ENCODE measurements at regions not wholly inside any gene's neighbourhood (a gene's known extent, or its start where the extent isn't known, plus 50 kb on each side); places are given as distances from the start of the nearest gene placed in this dataset.

DNA sequence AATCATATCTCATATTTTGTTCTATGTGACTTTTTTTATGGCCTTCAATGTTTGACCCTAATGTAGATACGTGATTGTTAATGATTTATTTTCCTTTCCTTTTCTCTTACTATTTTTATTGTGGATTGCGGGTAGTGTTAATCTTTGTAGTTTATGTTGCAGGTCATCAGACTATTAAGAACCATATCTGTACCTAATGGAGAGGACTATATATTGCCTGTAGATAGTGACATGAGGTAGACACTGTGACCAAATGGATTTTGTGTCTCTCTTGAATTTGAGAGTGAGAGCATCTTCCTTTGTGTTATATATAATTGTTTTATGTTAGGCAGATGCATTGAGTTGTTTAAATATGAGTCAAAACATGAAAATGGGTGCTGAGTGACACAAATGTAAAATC is 543.4 kb upstream of the MGAT4C start:
- Histone ChIP-seq H3K27me3 (replicated peaks in 2 of 5; ENCODE audit: control insufficient read depth in 4 of 5, insufficient read depth in 5 of 5, low read length in 4 of 5) (no peaks in the 10 kb centered on the region), H3K27ac (ENCODE audit: insufficient read depth in 1 of 2, low read depth in 1 of 2, low read length in 2 of 2, poor library complexity in 1 of 2, severe bottlenecking in 2 of 2) (no peak overlapping the region), H3K9me3 (ENCODE audit: control extremely low read depth in 1 of 5, control insufficient read depth in 4 of 5, insufficient read depth in 2 of 5, low read depth in 1 of 5, low read length in 4 of 5) (no peaks in the 10 kb centered on the region), H3K4me3 (ENCODE audit: control insufficient read depth in 1 of 7, extremely low read depth in 1 of 7, insufficient read depth in 4 of 7, low read depth in 2 of 7, low read length in 6 of 7) (no peak overlapping the region), H3K4me1 (ENCODE audit: control extremely low read depth in 1 of 4, control insufficient read depth in 4 of 4, insufficient read depth in 4 of 4, low read length in 3 of 4) (no peaks in the 10 kb centered on the region), H3K36me3 (ENCODE audit: control insufficient read depth in 4 of 4, insufficient read depth in 4 of 4, low read length in 3 of 4) (no peaks in the 10 kb centered on the region)
- no peak for DNase-seq
- CTCF ChIA-PET = no interaction called here
- no CpG with 5 or more reads among the region's 2 CpGs for WGBS (ENCODE audit: insufficient coverage)
- POLR2A ChIA-PET = no interaction called here

DNA sequence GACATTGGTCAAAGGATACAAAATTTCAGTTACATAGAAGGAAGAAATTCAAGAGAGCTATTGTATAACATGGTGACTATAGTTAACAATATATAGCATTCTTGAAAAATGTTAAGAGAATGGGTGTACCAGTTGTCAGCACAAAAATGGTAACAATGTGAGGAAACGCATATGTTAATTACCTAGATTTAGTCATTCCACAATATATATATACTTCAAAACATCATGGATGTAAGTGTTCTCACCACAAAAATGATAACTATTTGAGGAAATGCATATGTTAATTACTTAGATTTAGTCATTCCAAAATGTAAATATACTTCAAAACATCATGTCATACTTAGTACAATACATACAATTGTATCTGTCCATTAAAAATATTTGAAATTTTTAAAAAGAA is 540.4 kb upstream of the MGAT4C start:
- Histone ChIP-seq H3K4me1 (ENCODE audit: control extremely low read depth in 1 of 4, control insufficient read depth in 4 of 4, insufficient read depth in 4 of 4, low read length in 3 of 4) (no peaks in the 10 kb centered on the region), H3K4me3 (ENCODE audit: control insufficient read depth in 1 of 7, extremely low read depth in 1 of 7, insufficient read depth in 4 of 7, low read depth in 2 of 7, low read length in 6 of 7) (no peak overlapping the region), H3K27me3 (replicated peaks in 2 of 5; ENCODE audit: control insufficient read depth in 4 of 5, insufficient read depth in 5 of 5, low read length in 4 of 5) (no peaks in the 10 kb centered on the region), H3K9me3 (ENCODE audit: control extremely low read depth in 1 of 5, control insufficient read depth in 4 of 5, insufficient read depth in 2 of 5, low read depth in 1 of 5, low read length in 4 of 5) (no peaks in the 10 kb centered on the region), H3K36me3 (ENCODE audit: control insufficient read depth in 4 of 4, insufficient read depth in 4 of 4, low read length in 3 of 4) (no peaks in the 10 kb centered on the region), H3K27ac (ENCODE audit: insufficient read depth in 1 of 2, low read depth in 1 of 2, low read length in 2 of 2, poor library complexity in 1 of 2, severe bottlenecking in 2 of 2) (no peak overlapping the region)
- ChIA-PET CTCF (no interaction called here), POLR2A (no interaction called here)
- no CpG with 5 or more reads among the region's 1 CpG for WGBS (ENCODE audit: insufficient coverage)
- DNase-seq = no peak

DNA sequence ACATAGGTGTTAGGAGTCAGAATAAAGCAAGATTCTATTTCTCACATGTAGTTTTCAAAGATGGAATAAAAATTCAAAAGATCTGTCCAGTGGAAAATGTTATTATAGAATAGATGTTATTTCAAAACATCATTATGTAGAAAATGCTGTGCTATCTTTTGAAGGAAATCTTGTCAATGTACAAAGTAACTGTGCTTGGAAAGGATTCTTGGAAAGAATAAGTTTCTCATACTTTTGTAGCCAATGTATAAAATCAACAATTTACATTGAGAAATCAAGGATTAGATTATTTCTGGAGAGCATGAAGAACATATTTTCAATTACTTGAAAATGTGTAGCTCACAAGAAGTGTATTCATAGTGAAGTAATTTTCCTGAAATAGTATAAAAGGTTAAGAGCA is 532.5 kb upstream of the MGAT4C start:
- Histone ChIP-seq H3K27ac (ENCODE audit: insufficient read depth in 1 of 2, low read depth in 1 of 2, low read length in 2 of 2, poor library complexity in 1 of 2, severe bottlenecking in 2 of 2) (no peak overlapping the region), H3K27me3 (replicated peaks in 2 of 5; ENCODE audit: control insufficient read depth in 4 of 5, insufficient read depth in 5 of 5, low read length in 4 of 5) (no peaks in the 10 kb centered on the region), H3K4me1 (ENCODE audit: control extremely low read depth in 1 of 4, control insufficient read depth in 4 of 4, insufficient read depth in 4 of 4, low read length in 3 of 4) (no peaks in the 10 kb centered on the region), H3K4me3 (ENCODE audit: control insufficient read depth in 1 of 7, extremely low read depth in 1 of 7, insufficient read depth in 4 of 7, low read depth in 2 of 7, low read length in 6 of 7) (no peak overlapping the region), H3K9me3 (ENCODE audit: control extremely low read depth in 1 of 5, control insufficient read depth in 4 of 5, insufficient read depth in 2 of 5, low read depth in 1 of 5, low read length in 4 of 5) (no peaks in the 10 kb centered on the region), H3K36me3 (ENCODE audit: control insufficient read depth in 4 of 4, insufficient read depth in 4 of 4, low read length in 3 of 4) (no peaks in the 10 kb centered on the region)
- CTCF ChIA-PET = no interaction called here
- no peak for DNase-seq
- POLR2A ChIA-PET = no interaction called here

DNA sequence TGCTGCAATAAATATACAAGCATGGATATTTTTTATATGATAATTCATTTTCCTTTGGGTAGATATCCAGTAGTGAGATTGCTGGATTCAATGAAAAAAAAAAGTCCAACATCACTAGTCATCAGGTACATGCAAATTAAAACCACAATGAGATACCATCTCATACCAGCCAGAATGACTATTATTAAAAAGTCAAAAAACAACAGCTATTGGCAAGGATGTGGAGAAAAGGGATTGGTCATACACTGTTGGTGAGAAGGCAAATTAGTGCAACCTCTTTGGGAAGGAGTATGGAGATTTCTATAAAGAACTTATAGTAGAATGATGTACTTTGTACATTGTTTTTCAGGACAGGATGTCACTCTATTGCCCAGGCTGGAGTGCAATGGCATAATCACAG is 531.2 kb upstream of the MGAT4C start:
- Histone ChIP-seq H3K36me3 (ENCODE audit: control insufficient read depth in 4 of 4, insufficient read depth in 4 of 4, low read length in 3 of 4) (no peaks in the 10 kb centered on the region), H3K4me3 (ENCODE audit: control insufficient read depth in 1 of 7, extremely low read depth in 1 of 7, insufficient read depth in 4 of 7, low read depth in 2 of 7, low read length in 6 of 7) (no peak overlapping the region), H3K27ac (ENCODE audit: insufficient read depth in 1 of 2, low read depth in 1 of 2, low read length in 2 of 2, poor library complexity in 1 of 2, severe bottlenecking in 2 of 2) (no peak overlapping the region), H3K9me3 (ENCODE audit: control extremely low read depth in 1 of 5, control insufficient read depth in 4 of 5, insufficient read depth in 2 of 5, low read depth in 1 of 5, low read length in 4 of 5) (no peaks in the 10 kb centered on the region), H3K27me3 (replicated peaks in 2 of 5; ENCODE audit: control insufficient read depth in 4 of 5, insufficient read depth in 5 of 5, low read length in 4 of 5) (no peaks in the 10 kb centered on the region), H3K4me1 (ENCODE audit: control extremely low read depth in 1 of 4, control insufficient read depth in 4 of 4, insufficient read depth in 4 of 4, low read length in 3 of 4) (no peaks in the 10 kb centered on the region)
- CTCF ChIA-PET = no interaction called here
- no peak for DNase-seq
- POLR2A ChIA-PET = no interaction called here

DNA sequence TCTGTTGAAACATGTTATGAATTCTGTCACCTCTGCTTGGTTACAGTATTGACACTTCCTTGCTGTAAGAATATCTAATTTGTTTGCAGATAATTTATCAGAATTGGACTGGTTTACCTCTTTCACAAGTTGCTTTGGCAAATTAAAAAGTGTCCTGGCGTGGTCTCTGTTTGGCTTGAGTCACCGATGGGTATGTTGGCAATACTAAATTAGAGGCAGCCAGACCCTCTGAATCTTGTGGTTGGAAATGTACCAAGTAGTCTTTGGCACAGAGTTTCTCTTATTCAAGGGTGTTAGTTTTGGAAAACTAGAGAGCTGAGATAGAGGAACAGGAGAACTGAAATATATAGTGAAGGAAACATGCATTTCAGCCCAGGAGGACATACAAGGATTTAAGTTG is 521.1 kb upstream of the MGAT4C start:
- ChIA-PET POLR2A (no interaction called here), CTCF (no interaction called here)
- 96% methylated on average over 2 of the region's 2 CpGs for WGBS (ENCODE audit: insufficient coverage)

DNA sequence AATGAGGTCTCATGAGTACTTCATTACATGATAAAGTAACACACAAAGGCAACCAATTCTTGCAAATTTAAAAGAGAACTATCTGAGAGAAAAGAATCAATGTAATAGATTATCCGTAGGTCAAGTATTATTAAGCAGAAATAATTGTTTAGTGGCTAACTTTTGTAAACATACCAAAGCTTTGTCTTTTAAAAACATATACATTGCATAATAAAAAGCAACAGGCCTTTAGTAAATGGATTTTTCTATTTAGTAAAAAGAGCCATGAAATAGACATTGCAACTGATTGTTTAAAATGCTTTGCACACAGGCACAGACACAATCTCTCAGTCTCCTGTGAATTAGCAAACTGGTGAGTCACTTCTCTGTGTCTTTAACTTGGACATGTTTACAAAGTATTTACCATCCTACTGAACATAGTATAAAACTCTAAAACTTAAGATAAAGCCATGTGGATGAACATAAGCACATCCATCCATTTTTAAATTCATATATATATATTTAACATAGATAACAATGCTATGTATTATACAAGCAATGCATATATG is 518.7 kb upstream of the MGAT4C start:
- Histone ChIP-seq H3K36me3 (ENCODE audit: control insufficient read depth in 4 of 4, insufficient read depth in 4 of 4, low read length in 3 of 4) (no peaks in the 10 kb centered on the region), H3K4me1 (ENCODE audit: control extremely low read depth in 1 of 4, control insufficient read depth in 4 of 4, insufficient read depth in 4 of 4, low read length in 3 of 4) (no peaks in the 10 kb centered on the region), H3K4me3 (ENCODE audit: control insufficient read depth in 1 of 7, extremely low read depth in 1 of 7, insufficient read depth in 4 of 7, low read depth in 2 of 7, low read length in 6 of 7) (no peak overlapping the region), H3K27ac (ENCODE audit: insufficient read depth in 1 of 2, low read depth in 1 of 2, low read length in 2 of 2, poor library complexity in 1 of 2, severe bottlenecking in 2 of 2) (no peak overlapping the region), H3K27me3 (replicated peaks in 2 of 5; ENCODE audit: control insufficient read depth in 4 of 5, insufficient read depth in 5 of 5, low read length in 4 of 5) (no peaks in the 10 kb centered on the region), H3K9me3 (ENCODE audit: control extremely low read depth in 1 of 5, control insufficient read depth in 4 of 5, insufficient read depth in 2 of 5, low read depth in 1 of 5, low read length in 4 of 5) (no peaks in the 10 kb centered on the region)
- no peak for DNase-seq
- no CpG with 5 or more reads among the region's 1 CpG for WGBS (ENCODE audit: insufficient coverage)
- ChIA-PET CTCF (no interaction called here), POLR2A (no interaction called here)

More for the DNA sequence above, 521.1 kb upstream of the MGAT4C start:
- Histone ChIP-seq H3K4me3 (ENCODE audit: control insufficient read depth in 1 of 7, extremely low read depth in 1 of 7, insufficient read depth in 4 of 7, low read depth in 2 of 7, low read length in 6 of 7) (no peak overlapping the region), H3K36me3 (ENCODE audit: control insufficient read depth in 4 of 4, insufficient read depth in 4 of 4, low read length in 3 of 4) (no peaks in the 10 kb centered on the region), H3K27ac (ENCODE audit: insufficient read depth in 1 of 2, low read depth in 1 of 2, low read length in 2 of 2, poor library complexity in 1 of 2, severe bottlenecking in 2 of 2) (no peak overlapping the region), H3K27me3 (replicated peaks in 2 of 5; ENCODE audit: control insufficient read depth in 4 of 5, insufficient read depth in 5 of 5, low read length in 4 of 5) (no peaks in the 10 kb centered on the region), H3K9me3 (ENCODE audit: control extremely low read depth in 1 of 5, control insufficient read depth in 4 of 5, insufficient read depth in 2 of 5, low read depth in 1 of 5, low read length in 4 of 5) (no peaks in the 10 kb centered on the region), H3K4me1 (ENCODE audit: control extremely low read depth in 1 of 4, control insufficient read depth in 4 of 4, insufficient read depth in 4 of 4, low read length in 3 of 4) (no peaks in the 10 kb centered on the region)
- no peak for DNase-seq

DNA sequence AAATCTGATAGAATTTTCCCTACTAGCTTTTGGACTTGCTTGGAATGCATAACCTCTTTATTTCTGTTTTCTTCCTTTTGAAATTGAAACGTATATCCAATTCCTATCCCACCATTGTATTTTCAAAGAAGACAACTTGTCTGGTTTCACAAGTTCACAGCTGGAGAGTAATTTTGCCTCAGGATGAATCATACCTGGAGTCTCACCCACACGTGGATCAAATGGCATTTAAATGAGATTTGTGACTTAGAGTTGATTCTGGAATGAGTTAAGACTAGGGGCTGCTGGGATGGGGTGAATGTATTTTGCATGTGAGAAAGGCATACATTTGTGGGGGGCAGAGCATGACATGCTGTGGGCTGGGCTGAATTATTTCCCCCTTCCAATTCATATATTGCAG is 516.5 kb upstream of the MGAT4C start:
- H3K27me3 ChIP-seq (replicated peaks in 2 of 5; ENCODE audit: control insufficient read depth in 4 of 5, insufficient read depth in 5 of 5, low read length in 4 of 5) = no peaks in the 10 kb centered on the region
- no peaks in the 10 kb centered on the region for H3K9me3 ChIP-seq (ENCODE audit: control extremely low read depth in 1 of 5, control insufficient read depth in 4 of 5, insufficient read depth in 2 of 5, low read depth in 1 of 5, low read length in 4 of 5)
- no peaks in the 10 kb centered on the region for H3K4me1 ChIP-seq (ENCODE audit: control extremely low read depth in 1 of 4, control insufficient read depth in 4 of 4, insufficient read depth in 4 of 4, low read length in 3 of 4)
- CTCF ChIA-PET = no interaction called here
- POLR2A ChIA-PET = no interaction called here
- H3K4me3 ChIP-seq (ENCODE audit: control insufficient read depth in 1 of 7, extremely low read depth in 1 of 7, insufficient read depth in 4 of 7, low read depth in 2 of 7, low read length in 6 of 7) = no peak overlapping the region
- no peaks in the 10 kb centered on the region for H3K36me3 ChIP-seq (ENCODE audit: control insufficient read depth in 4 of 4, insufficient read depth in 4 of 4, low read length in 3 of 4)
- no CpG with 5 or more reads among the region's 2 CpGs for WGBS (ENCODE audit: insufficient coverage)
- no peak overlapping the region for H3K27ac ChIP-seq (ENCODE audit: insufficient read depth in 1 of 2, low read depth in 1 of 2, low read length in 2 of 2, poor library complexity in 1 of 2, severe bottlenecking in 2 of 2)
- DNase-seq = no peak

DNA sequence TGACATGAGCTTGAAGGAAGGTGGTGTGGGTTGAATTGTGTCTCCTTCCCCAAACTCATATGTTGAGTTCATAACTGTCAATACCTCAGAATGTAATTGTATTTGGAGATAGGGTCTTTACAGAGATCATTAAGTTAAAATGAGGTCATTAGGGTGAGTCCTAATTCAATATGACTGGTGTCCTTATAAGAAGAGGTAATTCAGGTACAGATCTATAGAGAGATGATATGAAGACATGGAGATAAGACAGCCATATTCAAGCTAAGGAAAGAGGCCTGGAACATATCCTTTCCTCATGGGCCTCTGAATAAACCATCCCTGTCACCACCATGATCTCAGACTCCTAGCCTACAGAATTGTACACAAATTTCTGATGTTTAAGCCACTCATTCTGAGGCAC is 514.7 kb upstream of the MGAT4C start:
- ChIA-PET POLR2A (no interaction called here), CTCF (no interaction called here)
- H3K4me1 ChIP-seq (ENCODE audit: control extremely low read depth in 1 of 4, control insufficient read depth in 4 of 4, insufficient read depth in 4 of 4, low read length in 3 of 4) = no peaks in the 10 kb centered on the region
- no peaks in the 10 kb centered on the region for H3K27me3 ChIP-seq (replicated peaks in 2 of 5; ENCODE audit: control insufficient read depth in 4 of 5, insufficient read depth in 5 of 5, low read length in 4 of 5)
- no peaks in the 10 kb centered on the region for H3K36me3 ChIP-seq (ENCODE audit: control insufficient read depth in 4 of 4, insufficient read depth in 4 of 4, low read length in 3 of 4)
- no peak overlapping the region for H3K4me3 ChIP-seq (ENCODE audit: control insufficient read depth in 1 of 7, extremely low read depth in 1 of 7, insufficient read depth in 4 of 7, low read depth in 2 of 7, low read length in 6 of 7)
- DNase-seq = no peak
- no peak overlapping the region for H3K27ac ChIP-seq (ENCODE audit: insufficient read depth in 1 of 2, low read depth in 1 of 2, low read length in 2 of 2, poor library complexity in 1 of 2, severe bottlenecking in 2 of 2)
- no peaks in the 10 kb centered on the region for H3K9me3 ChIP-seq (ENCODE audit: control extremely low read depth in 1 of 5, control insufficient read depth in 4 of 5, insufficient read depth in 2 of 5, low read depth in 1 of 5, low read length in 4 of 5)

Measured in common myeloid progenitor, CD34-positive (primary cell).